ENCODE measurements at regions not wholly inside any gene's neighbourhood (a gene's known extent, or its start where the extent isn't known, plus 50 kb on each side); places are given as distances from the start of the nearest gene placed in this dataset.
A peak's percentile ranks its signal among the peaks of the same experiment; 100 is the strongest.

- no peaks in the 10 kb centered on the region for H3K27me3 ChIP-seq (ENCODE audit: control insufficient read depth, insufficient read depth, low read length)
Measured at GRCh38 chr10:44185315-44185666, 199.6 kb downstream of the CXCL12 start.

GRCh38 chr10:44184633-44185314, 200.1 kb downstream of the CXCL12 start:
- Histone ChIP-seq H3K36me3 (ENCODE audit: control insufficient read depth, insufficient read depth, low read length) (no peaks in the 10 kb centered on the region), H3K4me3 (ENCODE audit: low read depth, low read length) (no peak overlapping the region), H3K27ac (ENCODE audit: low read depth, low read length) (no peak overlapping the region), H3K9me3 (ENCODE audit: control insufficient read depth, insufficient read depth, low read length) (no peaks in the 10 kb centered on the region), H3K27me3 (ENCODE audit: control insufficient read depth, insufficient read depth, low read length) (no peaks in the 10 kb centered on the region), H3K4me1 (ENCODE audit: control insufficient read depth, insufficient read depth, low read length) (peaks cover 3% of the 10 kb centered on the region)
- 99% methylated on average over 7 of the region's 7 CpGs for WGBS (ENCODE audit: insufficient coverage)
- DNase-seq (ENCODE audit: low read depth in 4 of 6, low spot score in 6 of 6), result no peak

More at GRCh38 chr10:44185315-44185666, 199.6 kb downstream of the CXCL12 start:
- H3K4me3 ChIP-seq (ENCODE audit: low read depth, low read length), result no peak overlapping the region
- no peaks in the 10 kb centered on the region for H3K9me3 ChIP-seq (ENCODE audit: control insufficient read depth, insufficient read depth, low read length)
- no peak for DNase-seq (ENCODE audit: low read depth in 4 of 6, low spot score in 6 of 6)
- H3K27ac ChIP-seq (ENCODE audit: low read depth, low read length), result no peak overlapping the region
- no peaks in the 10 kb centered on the region for H3K36me3 ChIP-seq (ENCODE audit: control insufficient read depth, insufficient read depth, low read length)
- 76% methylated on average over 2 of the region's 6 CpGs for WGBS (ENCODE audit: insufficient coverage)
- peaks cover 3% of the 10 kb centered on the region for H3K4me1 ChIP-seq (ENCODE audit: control insufficient read depth, insufficient read depth, low read length)

- Histone ChIP-seq H3K9me3 (ENCODE audit: control insufficient read depth, insufficient read depth, low read length) (no peaks in the 10 kb centered on the region), H3K4me3 (ENCODE audit: low read depth, low read length) (no peak overlapping the region), H3K36me3 (ENCODE audit: control insufficient read depth, insufficient read depth, low read length) (no peaks in the 10 kb centered on the region), H3K4me1 (ENCODE audit: control insufficient read depth, insufficient read depth, low read length) (peaks cover 3% of the 10 kb centered on the region), H3K27me3 (ENCODE audit: control insufficient read depth, insufficient read depth, low read length) (no peaks in the 10 kb centered on the region), H3K27ac (ENCODE audit: low read depth, low read length) (no peak overlapping the region)
- no peak for DNase-seq (ENCODE audit: low read depth in 4 of 6, low spot score in 6 of 6)
- 79% methylated on average over 6 of the region's 8 CpGs for WGBS (ENCODE audit: insufficient coverage)
Measured at GRCh38 chr10:44183667-44184632, 200.9 kb downstream of the CXCL12 start.

- no peak overlapping the region for H3K27ac ChIP-seq (ENCODE audit: low read depth, low read length)
- H3K27me3 ChIP-seq (ENCODE audit: control insufficient read depth, insufficient read depth, low read length), result no peaks in the 10 kb centered on the region
- no peak overlapping the region for H3K4me3 ChIP-seq (ENCODE audit: low read depth, low read length)
- DNase-seq (ENCODE audit: low read depth in 4 of 6, low spot score in 6 of 6), result no peak
- no peaks in the 10 kb centered on the region for H3K9me3 ChIP-seq (ENCODE audit: control insufficient read depth, insufficient read depth, low read length)
- H3K4me1 ChIP-seq (ENCODE audit: control insufficient read depth, insufficient read depth, low read length), result peaks cover 3% of the 10 kb centered on the region
- no peaks in the 10 kb centered on the region for H3K36me3 ChIP-seq (ENCODE audit: control insufficient read depth, insufficient read depth, low read length)
- WGBS (ENCODE audit: insufficient coverage), result 86% methylated on average over 1 of the region's 2 CpGs
Measured at GRCh38 chr10:44182909-44183308, 202.0 kb downstream of the CXCL12 start.

- no peak overlapping the region for H3K27ac ChIP-seq (ENCODE audit: low read depth, low read length)
Measured at GRCh38 chr10:44180321-44181168, 204.4 kb downstream of the CXCL12 start.

GRCh38 chr10:44178856-44179255, 206.0 kb downstream of the CXCL12 start:
- Histone ChIP-seq H3K27me3 (ENCODE audit: control insufficient read depth, insufficient read depth, low read length) (no peaks in the 10 kb centered on the region), H3K36me3 (ENCODE audit: control insufficient read depth, insufficient read depth, low read length) (no peaks in the 10 kb centered on the region), H3K27ac (ENCODE audit: low read depth, low read length) (no peak overlapping the region), H3K4me1 (ENCODE audit: control insufficient read depth, insufficient read depth, low read length) (no peaks in the 10 kb centered on the region), H3K4me3 (ENCODE audit: low read depth, low read length) (no peak overlapping the region), H3K9me3 (ENCODE audit: control insufficient read depth, insufficient read depth, low read length) (no peaks in the 10 kb centered on the region)
- DNase-seq (ENCODE audit: low read depth in 4 of 6, low spot score in 6 of 6), result no peak
- WGBS (ENCODE audit: insufficient coverage), result no CpG with 5 or more reads among the region's 3 CpGs

More at GRCh38 chr10:44180321-44181168, 204.4 kb downstream of the CXCL12 start:
- DNase-seq (ENCODE audit: low read depth in 4 of 6, low spot score in 6 of 6), result peak in 5 of 6 donors; percentile 6 to 69 (median 10)
- no peak overlapping the region for H3K4me3 ChIP-seq (ENCODE audit: low read depth, low read length)
- no peaks in the 10 kb centered on the region for H3K27me3 ChIP-seq (ENCODE audit: control insufficient read depth, insufficient read depth, low read length)
- peaks cover 3% of the 10 kb centered on the region for H3K4me1 ChIP-seq (ENCODE audit: control insufficient read depth, insufficient read depth, low read length)
- 35% methylated on average over 7 of the region's 10 CpGs for WGBS (ENCODE audit: insufficient coverage)
- no peaks in the 10 kb centered on the region for H3K36me3 ChIP-seq (ENCODE audit: control insufficient read depth, insufficient read depth, low read length)
- no peaks in the 10 kb centered on the region for H3K9me3 ChIP-seq (ENCODE audit: control insufficient read depth, insufficient read depth, low read length)

- WGBS (ENCODE audit: insufficient coverage), result no CpG with 5 or more reads among the region's 3 CpGs
Measured at GRCh38 chr10:44178281-44178680, 206.6 kb downstream of the CXCL12 start.

GRCh38 chr10:44177610-44178009, 207.3 kb downstream of the CXCL12 start:
- Histone ChIP-seq H3K4me1 (ENCODE audit: control insufficient read depth, insufficient read depth, low read length) (peaks cover 2% of the 10 kb centered on the region), H3K36me3 (ENCODE audit: control insufficient read depth, insufficient read depth, low read length) (no peaks in the 10 kb centered on the region), H3K9me3 (ENCODE audit: control insufficient read depth, insufficient read depth, low read length) (no peaks in the 10 kb centered on the region), H3K4me3 (ENCODE audit: low read depth, low read length) (no peak overlapping the region), H3K27ac (ENCODE audit: low read depth, low read length) (no peak overlapping the region), H3K27me3 (ENCODE audit: control insufficient read depth, insufficient read depth, low read length) (no peaks in the 10 kb centered on the region)
- DNase-seq (ENCODE audit: low read depth in 4 of 6, low spot score in 6 of 6), result no peak
- 94% methylated on average over 6 of the region's 7 CpGs for WGBS (ENCODE audit: insufficient coverage)

More at GRCh38 chr10:44178281-44178680, 206.6 kb downstream of the CXCL12 start:
- no peaks in the 10 kb centered on the region for H3K36me3 ChIP-seq (ENCODE audit: control insufficient read depth, insufficient read depth, low read length)
- H3K27me3 ChIP-seq (ENCODE audit: control insufficient read depth, insufficient read depth, low read length), result no peaks in the 10 kb centered on the region
- H3K9me3 ChIP-seq (ENCODE audit: control insufficient read depth, insufficient read depth, low read length), result no peaks in the 10 kb centered on the region
- no peak for DNase-seq (ENCODE audit: low read depth in 4 of 6, low spot score in 6 of 6)
- H3K4me3 ChIP-seq (ENCODE audit: low read depth, low read length), result no peak overlapping the region
- H3K27ac ChIP-seq (ENCODE audit: low read depth, low read length), result no peak overlapping the region
- H3K4me1 ChIP-seq (ENCODE audit: control insufficient read depth, insufficient read depth, low read length), result no peaks in the 10 kb centered on the region

- Histone ChIP-seq H3K9me3 (ENCODE audit: control insufficient read depth, insufficient read depth, low read length) (no peaks in the 10 kb centered on the region), H3K27me3 (ENCODE audit: control insufficient read depth, insufficient read depth, low read length) (no peaks in the 10 kb centered on the region), H3K27ac (ENCODE audit: low read depth, low read length) (no peak overlapping the region), H3K4me3 (ENCODE audit: low read depth, low read length) (no peak overlapping the region), H3K36me3 (ENCODE audit: control insufficient read depth, insufficient read depth, low read length) (no peaks in the 10 kb centered on the region), H3K4me1 (ENCODE audit: control insufficient read depth, insufficient read depth, low read length) (peaks cover 4% of the 10 kb centered on the region)
- 72% methylated on average over 2 of the region's 3 CpGs for whole genome bisulfite sequencing (ENCODE audit: insufficient coverage)
- DNase-seq (ENCODE audit: low read depth in 4 of 6, low spot score in 6 of 6), result no peak
Measured at GRCh38 chr10:44176311-44176710, 208.6 kb downstream of the CXCL12 start.

Measured in spinal cord (tissue), 9 donors.